HT1080 (cell line): ENCODE measurements at regions not wholly inside any gene's neighbourhood (a gene's known extent, or its start where the extent isn't known, plus 50 kb on each side); places are given as distances from the start of the nearest gene placed in this dataset.

Source experiments
- DNase-seq: peaks from one replicate; pipeline ENCODE4 v3.0.0-alpha.2; 2015; ENCODE audit warnings: low read depth

DNA sequence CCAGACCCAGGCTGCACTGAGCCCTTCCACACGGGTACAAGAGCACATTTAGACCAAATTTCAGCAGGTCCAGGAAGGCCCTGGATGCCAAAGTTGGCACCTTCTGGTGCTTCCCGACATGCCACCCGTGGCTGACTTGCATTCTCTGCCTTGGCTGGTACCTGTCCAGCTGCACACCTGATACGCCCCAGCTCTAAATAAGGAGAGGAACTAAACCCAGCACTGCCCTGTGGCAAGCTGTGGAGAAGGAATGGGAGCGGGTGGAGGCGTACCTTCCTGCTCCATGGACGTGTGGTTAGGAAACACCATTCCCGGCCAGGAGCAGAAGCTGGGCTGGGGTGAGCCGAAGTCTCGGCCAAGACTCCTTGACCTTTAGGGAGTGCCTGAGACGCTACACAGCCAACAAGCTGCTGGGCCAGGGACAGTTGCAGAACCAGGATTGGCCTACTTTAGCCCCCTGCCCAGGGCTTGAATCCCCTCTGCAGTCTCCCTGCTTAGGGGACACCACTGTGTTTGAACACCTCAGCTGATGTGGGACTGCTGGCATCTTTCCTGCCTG, 86.5 kb upstream of the TAF1B start:
- DNase-seq = no peak

DNA sequence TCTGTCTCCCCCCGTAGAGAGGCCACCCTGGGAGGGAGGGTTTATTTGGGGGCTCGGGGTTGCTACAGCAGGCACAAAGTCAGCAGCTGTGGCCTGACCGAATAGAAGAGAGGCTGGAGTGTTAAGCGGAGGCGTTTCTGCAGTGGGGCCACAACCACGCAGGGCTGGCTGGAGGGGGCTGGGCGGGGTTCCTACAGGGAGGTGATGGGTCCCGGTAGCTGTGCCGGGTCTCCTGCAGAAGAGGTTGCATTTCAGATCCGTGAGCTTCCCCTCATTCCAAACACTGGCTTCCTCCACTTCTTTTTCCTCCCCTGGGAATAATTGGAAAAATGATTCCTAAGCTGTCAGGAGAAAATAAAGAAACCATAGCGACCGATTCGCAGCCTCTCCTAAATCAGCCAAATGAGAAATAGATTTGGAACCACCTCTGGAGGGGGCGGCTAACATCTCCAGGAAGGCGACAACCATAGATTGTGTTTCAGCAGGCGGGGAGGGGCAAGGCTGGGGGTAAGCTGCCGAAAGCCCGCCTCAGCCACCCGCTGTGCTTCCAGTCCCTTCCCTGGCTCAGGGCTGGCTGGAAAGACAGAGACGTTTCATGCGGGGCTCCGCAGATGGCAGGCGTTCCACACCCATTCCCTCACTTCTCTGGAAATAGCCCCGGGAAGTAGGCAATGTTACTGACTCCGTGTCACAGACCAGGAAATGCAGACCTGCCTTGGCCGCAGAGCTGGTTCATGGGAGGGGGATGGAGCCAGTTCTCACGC, 85.6 kb upstream of the TAF1B start:
- DNase-seq = no peak

DNA sequence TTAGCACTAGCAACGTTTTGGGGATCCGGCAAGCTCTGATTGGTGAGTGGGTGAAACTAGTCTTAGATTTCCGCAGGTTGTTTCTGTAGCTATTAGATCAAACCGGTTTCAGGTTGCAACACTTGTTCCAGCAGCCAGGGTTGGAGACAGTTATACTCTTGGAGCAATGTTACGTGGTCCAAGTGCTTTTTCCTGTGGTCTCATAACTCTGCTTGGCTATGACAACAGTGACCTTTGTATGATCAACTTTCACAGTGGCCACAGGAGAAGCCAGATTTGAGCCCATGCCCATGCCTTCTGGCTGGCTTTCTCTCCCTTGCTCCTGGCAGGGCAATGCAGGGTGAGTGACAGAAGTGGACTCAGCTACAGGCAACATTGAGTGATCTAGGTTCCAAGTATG, 84.5 kb upstream of the TAF1B start:
- DNase-seq = no peak

DNA sequence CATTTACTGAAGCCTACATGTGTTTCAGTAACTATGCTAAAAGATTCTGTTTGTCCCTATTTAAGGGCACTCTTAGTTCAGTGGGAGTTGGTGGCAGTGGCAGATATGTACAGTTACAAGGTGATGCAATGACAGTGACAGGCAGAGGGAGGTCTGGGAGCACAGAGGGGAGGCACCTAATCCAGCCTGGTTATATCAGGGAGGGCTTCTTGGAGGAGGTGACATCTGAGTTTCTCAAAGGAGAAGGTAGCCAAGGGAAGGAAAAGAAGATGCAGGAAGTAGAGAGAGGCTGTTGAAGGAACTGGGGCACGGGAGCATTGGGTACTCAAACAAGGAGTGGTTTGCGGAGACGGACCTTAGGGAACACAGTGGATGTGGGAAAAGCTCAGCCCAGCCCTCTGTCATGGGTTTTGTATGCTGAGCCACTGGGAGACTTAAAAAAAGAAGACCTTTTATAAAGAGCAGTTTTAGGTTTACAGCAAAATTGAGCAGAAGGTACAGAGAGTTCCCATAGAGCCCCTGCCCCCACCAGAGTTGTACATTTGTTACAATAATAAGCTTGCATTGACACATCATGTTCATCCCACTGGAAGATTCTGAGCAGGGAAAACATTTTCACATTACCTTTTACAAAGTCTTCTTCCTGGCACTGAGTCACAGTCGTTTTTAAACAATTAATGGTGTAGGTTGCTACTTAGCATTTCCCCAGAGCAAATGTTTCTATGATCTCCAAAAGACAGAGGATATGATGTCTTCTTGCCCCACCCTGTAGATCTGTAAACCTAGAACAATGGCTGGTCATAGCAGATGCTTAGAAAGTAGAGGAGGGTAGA, 83.0 kb upstream of the TAF1B start:
- DNase-seq = no peak

DNA sequence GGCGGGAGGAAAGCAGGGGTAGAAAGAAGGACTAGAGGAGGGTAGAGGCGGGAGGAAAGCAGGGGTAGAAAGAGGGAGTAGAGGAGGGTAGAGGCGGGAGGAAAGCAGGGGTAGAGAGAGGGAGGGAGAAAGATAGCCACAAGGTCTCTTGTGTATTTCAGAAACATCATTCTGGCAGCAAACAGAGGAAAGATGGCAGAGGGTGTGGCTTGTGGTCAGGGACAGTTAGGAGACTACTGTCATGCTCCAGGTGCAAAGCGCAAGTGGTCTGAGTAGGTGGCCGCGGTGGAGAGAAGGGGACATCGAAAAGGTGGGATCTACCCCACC, 82.4 kb upstream of the TAF1B start:
- DNase-seq = no peak

DNA sequence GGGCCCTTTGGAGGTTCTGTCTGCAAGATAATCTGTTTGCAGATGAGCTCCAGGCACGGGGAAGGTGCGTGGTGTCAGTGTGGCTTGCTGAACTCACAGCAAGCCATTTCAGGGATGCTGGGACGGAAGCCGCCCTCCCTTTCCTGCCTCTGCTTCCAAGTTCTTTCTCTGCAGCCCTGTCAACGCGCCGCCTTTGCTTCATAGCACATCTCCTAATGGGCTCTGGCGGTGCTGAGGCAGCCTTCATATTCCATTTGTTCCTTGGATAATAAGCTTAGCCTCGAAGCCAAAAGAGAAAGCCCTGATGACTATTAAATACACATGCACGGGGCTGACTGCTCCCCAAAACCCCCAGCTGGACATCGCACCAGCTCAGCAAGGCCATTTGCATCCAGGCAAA, 81.7 kb upstream of the TAF1B start:
- DNase-seq = no peak

DNA sequence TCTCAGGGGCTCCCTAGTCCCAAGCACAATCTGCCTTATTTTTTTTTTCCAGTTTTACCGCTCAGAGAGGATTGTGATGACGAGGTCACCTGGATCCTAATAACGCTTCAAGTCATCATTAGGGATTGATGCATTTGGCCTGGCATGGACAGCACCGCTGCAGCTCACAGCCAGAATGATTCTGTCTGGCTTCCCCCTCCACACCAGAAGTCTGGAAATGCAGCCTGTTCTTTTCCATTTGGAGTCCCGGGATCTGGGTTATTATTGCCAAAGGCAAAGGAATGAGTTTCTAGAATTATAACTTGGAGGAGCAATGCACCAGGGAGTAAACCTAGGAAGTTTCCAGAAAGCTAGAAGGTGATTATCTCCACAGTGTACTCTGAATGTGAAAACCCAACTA, 81.1 kb upstream of the TAF1B start:
- DNase-seq = no peak

DNA sequence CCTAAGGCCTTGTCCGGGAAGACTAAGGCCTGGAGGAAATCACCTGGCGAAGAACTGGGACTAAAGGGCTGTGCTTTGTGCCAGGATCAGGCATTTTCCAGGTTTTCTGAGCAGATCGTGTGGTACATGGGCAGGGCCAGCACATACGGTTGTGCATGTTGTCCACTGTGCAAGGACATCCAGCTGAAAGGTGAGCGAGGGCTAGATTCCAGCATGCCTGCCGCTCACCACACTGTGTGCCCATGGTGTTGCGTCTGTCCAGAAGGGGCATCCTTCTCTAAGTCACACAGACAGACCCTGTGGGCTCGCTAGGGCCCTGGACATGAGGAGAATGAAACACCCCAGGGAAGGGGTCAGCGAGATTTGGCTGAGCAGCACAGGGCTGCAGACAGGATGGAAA, 80.3 kb upstream of the TAF1B start:
- no peak for DNase-seq

DNA sequence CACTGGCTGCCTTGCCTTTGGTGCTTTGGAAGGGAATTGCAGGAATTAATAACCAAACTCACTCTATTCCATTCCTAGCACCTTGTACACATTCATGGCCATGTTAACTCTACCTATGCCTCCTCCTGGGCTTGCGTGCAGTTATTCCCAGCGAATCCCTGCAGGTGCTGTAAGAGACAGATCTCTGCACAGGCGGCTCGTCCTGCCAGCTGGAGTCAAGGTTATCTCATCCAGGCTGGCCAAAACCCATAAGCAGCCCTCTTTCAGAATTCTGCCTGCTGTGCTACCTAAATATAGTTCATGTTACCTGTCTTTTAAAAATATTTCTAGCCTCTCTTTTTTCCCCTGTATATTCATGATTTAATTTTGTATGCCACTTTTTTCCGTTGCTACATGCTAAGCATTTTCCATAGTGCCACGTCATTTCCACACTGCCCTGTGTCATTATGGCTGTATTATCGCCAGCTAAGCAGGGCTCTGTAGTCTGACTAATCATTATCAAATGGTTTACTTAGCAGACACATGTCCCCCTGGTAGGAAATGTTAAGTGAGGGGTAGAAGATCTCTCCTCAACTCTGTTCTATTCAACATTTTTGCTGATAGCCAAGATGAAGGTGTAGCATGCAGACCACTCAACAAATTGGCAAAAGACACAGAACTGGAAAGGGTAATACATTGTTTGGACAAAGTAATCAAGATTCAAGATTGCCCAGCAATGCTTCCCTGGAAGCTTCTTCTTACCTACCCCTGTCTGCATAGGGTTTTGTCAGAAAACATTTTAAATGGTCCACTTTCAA, 79.7 kb upstream of the TAF1B start:
- DNase-seq = peak; percentile 61

DNA sequence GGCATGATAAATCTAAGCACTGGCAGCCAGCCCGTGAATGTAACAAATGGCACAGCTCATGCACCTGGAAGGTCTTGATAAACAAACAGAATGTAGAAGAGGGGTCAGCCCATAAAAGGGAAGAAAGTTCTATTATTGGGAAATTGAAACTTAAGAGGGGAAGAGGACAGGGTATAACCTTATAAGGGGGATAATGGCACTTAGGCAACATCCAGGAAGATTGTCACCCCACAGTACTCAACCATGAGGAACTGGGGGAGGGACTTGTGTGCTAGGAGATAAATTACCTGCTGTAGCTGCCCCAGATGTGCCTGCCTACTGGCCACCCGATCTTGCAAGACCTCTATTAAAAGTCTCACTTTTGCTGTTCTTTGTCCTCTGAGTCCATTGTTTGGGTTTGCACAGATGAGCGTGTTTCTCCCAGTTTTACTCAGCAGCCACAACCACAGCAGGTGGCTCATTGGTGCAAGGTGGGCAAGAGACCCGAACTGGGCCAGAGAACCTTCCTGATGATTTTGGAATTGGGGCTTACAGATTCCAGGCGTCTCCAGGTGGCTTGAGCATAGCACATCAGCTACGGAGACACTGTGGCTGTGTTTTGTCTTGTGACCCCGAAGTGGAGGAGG, 79.0 kb upstream of the TAF1B start:
- DNase-seq = no peak

DNA sequence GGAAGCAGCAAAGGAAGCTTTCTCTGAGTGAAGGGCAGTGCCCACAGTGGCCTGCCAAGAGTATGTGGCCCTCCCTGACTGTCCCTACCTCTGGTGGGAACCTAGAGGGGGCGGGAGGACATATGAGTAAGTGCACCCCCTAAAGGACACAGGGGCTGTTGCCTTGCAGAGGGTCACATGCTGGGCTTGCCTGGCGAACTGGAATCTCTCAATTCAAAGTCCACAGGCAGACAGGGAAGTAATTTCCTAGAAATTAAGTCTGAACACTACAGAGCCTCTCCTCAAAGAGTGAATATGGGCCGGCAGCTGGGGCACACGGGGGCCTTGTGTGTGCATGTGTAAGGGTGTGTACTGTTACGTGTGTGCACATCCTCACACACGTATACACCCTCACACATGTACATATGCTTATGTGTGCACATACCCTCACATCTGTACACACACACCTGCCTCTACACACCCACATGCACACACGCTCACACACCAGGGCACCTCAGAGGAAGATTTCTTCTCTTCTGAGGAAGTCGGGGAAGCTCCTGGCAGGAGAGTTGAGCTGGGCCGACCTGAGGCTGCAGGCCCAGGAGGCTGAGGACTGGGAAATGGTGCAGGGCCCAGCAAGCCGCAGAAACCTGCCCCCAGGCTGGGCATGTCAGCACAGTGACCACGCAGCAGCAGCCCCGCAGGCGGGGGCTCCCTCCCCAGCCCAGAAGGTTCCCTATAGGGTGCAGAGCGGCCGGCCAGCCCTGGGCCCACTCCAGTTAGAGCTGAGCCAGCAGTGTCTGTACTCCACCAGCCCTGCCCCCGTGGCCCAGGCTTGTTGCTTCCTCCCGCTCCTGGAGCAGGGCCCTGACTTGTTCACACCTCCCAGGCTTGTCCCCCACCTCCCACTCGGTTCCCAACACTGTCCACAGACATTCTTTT, 77.4 kb upstream of the TAF1B start:
- no peak for DNase-seq

DNA sequence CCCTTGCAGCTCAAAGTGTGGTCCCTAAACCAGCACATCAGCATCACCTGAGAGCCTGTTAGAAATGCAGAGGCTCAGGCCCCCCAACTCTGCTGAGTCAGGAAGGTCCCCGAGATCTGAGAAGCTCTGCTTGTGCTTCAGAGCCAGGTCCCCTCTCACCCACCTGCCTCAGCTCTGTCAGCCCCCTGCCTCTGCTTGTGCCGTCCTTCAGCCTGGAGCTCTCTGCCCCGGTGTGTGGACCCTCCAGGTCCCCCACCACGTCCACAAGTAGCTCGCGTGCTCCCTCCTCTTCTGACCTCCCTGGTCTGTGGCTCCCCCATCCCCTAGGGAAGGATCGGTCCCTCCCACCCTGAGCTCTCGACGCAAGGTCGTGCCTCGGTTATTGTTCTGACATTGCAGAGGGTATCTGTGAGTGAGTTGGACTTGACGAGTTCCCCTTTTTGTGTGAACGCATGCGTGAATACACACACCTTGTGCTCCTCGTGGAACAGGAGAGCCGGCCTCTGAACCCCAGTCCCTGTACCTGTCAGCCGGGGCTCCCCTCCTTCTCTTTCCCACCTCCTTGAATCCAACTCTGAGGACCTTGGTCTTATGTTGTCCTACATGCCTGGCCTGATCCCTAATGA, 75.5 kb upstream of the TAF1B start:
- DNase-seq = no peak

DNA sequence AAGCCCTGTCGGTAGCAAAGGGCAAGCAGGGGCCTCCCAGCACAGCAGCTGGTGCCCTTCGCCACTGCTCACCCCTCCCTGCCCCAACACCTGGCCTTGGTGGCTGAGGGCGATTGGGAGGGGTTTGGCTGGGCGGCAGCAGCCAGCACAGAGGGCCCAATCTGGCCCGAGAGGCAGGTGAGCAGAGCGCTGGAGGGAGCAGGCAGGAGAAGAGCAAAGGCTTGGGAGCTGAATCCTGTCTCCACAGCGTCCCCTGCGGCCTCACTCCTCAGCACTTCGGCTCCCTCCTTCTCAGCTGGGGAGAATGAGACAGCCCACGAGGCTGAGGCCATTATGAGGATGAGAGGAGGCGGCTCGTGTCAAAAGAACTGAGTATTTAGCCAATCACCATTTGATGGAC, 74.9 kb upstream of the TAF1B start:
- no peak for DNase-seq

DNA sequence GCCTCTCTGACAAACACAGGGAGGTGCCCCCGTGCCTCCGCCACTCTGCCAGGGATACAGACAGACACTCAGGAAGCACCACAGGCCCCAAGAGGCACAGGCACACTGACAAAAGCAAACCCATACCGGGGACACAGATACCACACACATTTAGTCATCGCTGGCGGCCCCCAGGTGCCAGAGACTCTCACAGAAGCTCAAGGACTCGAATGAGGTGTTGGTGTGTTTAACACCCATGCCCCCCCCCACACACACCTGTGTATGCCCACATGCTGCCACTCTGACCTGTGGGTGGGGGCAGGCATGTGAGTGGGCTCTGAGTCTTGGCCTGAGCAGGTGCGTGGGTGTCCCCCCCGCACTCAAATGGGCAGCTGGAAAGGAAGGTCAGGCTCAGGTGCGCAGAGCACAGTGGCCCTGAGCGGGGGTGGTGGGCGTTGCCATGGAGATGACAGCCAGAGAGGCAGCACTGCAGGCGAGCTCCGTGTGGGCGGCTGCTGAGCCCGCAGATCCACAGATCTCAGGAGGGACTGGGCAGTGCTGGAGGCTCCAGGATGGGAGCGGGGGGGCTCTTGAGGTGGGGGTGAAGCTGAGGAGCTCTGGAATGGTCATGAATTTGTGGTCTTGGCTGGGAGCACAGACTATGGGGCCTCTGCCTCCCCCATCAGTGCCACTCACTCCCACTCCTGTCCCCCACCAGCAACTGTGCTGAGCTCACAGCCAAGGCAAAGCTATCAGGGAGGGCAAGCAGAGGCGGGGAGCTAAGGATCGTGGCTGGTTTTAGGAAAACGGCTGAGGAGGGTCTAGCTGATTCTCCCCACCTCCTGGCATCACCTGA, 73.9 kb upstream of the TAF1B start:
- no peak for DNase-seq

DNA sequence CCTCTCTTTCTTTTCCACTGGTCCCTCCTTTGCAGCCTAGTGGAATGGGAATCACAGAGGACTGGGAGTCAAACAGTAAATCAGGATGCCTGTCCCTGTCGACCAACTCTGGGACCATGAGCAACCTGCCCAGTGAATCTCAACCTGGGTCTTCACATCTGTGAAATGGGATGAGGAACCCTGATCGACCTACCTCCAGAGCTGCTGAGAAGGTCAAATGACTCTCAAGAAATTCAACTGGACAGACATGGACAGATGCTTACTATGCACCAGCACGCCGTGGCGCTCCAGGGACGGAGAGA, 73.3 kb upstream of the TAF1B start:
- no peak for DNase-seq

DNA sequence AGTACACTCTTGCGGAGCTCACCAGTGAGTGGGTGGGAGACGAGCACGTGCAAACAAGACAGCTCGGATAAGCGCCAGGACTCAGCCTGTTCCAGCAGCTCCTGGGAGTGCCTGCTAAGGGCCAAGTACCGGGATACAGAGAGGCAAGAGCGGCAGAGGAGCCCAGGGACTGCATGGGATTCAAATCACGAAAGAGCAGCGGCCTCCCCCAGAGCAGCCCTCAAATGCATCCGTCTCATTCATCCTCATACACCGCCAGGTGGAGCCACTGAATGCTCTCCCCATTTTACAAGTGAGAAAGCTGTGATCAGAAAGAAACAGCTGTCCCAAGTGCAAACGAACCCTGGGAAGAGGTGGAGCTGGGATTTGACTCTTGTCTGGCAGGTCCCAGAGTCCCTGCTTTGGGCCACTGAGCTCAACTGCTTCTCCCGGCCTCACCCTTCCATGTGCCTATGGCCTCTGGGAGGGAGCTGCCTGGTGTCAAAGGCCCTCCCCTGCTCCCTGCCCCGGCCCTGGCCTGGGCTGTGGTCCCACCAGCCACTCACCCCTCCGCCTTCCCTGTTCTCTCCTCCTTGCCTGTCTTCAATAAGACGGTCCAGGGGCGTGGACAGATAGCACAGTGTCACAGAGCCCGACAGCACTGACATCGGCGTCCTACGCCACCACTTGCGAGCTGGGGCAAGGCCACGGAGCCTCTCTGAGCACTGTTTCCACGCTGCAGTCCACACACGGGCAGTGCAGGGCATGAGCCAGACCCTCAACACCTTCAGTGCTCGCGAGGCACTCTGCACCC, 72.8 kb upstream of the TAF1B start:
- peak; percentile 71 for DNase-seq

DNA sequence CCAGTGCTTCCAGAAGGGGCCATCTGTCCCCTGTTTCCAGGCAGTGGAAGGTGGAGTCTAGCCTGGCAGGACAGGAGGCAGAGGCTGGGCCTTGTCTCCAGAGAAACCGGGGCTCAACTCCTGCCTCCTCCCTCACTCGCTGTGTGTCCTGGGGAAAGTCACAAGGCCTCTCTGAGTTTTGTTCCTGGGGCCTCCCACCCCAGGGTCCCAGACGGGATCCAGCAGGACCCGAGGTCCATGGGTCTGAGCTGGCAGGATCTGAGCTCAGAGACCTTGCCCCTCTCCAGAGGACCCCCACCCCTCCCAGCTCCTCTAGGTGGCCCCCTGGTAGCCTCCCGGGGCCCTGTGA, 72.2 kb upstream of the TAF1B start:
- no peak for DNase-seq

DNA sequence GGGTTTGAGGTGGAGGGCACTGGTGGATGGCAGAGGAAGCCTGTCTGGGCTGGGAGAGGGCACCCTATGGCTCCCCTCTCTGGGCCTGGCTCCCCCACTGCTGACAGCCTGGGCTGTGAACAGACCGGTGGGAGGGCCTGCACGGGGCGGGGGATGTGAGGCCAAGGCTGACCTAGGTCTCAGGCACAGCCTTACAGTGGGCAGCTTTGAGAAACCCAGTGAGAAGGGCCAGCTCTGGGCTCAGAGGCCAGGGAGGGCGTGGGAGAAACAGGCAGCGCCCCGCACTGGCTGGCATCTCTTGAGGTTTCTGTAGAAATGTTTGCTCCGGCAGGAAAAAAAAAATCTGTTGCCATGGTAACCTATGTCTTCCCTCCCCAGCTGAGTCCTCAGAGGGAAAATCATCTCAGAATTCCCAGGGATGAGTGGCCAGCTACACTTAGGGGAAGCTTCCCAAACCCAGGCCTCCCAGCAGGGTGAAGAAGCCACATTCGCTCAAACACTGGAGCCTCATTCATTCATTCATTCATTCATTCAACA, 71.7 kb upstream of the TAF1B start:
- DNase-seq = peak; percentile 82
